ENCODE measurements at regions not wholly inside any gene's neighbourhood (a gene's known extent, or its start where the extent isn't known, plus 50 kb on each side); places are given as distances from the start of the nearest gene placed in this dataset.

DNA sequence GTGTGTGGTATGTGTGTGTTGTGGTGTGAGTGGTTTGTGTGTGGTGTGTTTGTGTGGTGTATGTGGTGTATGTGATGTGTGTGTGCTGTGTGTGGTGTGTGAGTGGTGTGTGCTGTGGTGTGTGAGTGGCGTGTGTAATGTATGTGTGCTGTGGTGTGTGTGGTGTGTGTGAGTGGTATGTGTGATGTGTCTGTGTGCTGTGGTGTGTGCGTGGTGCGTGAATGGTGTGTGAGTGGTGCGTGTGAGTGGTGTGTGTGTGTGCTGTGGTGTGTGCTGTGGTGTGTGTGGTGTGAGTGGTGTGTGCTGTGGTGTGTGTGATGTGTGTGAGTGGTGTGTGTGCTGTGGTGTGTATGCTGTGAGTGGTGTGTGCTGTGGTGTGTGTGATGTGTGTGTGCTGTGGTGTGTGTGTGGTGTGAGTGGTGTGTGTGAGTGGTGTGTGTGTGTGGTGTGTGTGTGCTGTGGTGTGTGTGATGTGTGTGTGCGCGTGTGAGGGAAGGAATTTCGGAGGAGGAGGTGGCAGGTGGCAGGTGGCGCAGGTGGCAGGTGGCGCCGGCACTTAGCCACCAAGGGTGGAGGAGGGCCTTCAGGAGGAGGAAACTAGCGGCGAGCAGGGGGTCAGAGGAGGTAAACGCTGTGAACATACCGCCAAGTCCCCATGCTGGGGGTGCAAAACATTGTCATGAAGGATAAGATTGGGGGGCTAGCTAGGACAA lies 191.8 kb downstream of the MELK start:
- H3K27ac ChIP-seq, result no peak overlapping the region
- TF ChIP-seq ZFX (IDR thresholded peaks at IDR 0.05), result no peak
- TF ChIP-seq, protein P1, sequence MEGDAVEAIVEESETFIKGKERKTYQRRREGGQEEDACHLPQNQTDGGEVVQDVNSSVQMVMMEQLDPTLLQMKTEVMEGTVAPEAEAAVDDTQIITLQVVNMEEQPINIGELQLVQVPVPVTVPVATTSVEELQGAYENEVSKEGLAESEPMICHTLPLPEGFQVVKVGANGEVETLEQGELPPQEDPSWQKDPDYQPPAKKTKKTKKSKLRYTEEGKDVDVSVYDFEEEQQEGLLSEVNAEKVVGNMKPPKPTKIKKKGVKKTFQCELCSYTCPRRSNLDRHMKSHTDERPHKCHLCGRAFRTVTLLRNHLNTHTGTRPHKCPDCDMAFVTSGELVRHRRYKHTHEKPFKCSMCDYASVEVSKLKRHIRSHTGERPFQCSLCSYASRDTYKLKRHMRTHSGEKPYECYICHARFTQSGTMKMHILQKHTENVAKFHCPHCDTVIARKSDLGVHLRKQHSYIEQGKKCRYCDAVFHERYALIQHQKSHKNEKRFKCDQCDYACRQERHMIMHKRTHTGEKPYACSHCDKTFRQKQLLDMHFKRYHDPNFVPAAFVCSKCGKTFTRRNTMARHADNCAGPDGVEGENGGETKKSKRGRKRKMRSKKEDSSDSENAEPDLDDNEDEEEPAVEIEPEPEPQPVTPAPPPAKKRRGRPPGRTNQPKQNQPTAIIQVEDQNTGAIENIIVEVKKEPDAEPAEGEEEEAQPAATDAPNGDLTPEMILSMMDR (conservative IDR thresholded peaks at IDR 0.05), result no peak

DNA sequence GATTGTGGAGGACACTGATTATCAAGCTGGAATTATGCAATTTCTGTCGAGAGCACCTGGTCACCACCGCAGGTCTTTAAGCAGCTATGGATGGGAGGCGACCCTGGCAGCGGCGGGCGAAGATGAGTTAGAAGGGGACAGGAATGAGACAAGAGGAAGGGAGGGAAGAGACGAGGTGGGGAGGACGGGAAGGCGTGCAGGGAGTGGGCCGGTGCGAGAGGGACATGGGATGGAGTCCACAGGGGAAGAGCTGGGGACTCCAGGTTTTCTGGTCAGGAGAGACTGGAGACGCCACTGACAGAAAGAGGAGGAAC lies 192.3 kb downstream of the MELK start:
- peak overlapping the region; percentile 31 for H3K27ac ChIP-seq
- TF ChIP-seq, protein P1 (conservative IDR thresholded peaks at IDR 0.05), result no peak
- TF ChIP-seq ZFX (IDR thresholded peaks at IDR 0.05), result no peak

DNA sequence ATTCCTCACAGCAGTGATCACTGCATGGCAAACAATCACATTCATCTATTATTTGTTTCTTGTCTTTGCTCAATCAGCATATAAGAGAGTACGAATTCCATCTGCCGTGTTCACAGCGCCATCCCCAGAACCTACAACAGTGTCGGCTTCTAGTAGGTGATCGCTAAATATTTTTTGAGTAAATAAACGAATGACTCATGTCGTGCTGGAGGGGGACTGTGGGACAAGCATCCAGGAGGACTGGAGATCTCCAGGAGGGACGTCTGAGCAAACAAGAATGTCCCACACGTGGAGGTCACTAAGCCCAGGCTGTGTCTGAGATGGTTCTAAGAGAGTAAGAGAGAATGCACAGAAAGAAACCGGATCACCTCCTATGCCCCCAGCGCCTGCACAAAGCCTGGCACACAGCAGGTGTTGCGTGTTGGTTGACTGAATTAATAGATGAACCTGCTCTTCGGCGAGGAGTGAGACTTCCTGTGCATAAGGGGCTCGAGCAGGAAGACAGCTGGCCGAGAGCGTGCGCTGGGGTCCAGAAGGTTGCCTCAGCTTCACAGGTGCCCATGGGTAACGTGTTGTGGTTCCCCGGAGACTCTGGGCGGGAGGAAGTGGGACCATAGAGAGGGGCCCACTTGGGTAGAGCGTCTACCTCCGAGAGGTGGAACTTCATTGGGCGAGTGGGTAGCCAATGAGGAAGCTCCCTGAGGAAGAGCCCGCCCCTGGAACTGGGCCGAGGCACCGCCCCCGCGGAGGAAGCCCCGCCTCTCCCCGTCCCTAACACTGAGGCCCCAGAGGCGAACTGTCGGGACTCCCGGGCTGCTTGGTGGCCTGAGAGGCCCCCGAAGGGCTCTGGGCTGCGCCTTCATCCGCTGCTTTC lies 193.0 kb downstream of the MELK start:
- TF ChIP-seq, protein P1 (conservative IDR thresholded peaks at IDR 0.05), result no peak
- no peak for TF ChIP-seq ZFX (IDR thresholded peaks at IDR 0.05)
- H3K27ac ChIP-seq, result peak overlapping the region; percentile 31

DNA sequence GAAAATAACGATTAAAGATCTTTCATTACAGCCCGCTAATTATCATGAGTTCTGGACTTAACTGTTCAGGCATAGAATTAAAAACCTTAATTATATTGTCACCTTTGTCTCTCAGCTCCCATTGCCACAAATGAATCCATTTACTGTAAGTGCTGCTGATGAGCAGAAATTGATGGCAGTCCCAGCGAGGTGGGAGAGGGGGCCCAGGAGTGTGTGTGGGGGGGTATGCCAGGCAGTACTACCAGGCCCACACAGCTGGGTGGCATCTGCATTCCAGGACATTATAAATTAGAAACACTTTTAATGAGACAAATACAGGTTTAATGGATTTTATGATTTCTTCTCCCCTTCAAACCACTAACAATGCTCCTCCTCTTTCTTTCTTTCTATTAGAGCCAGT lies 196.0 kb downstream of the MELK start:
- H3K27ac ChIP-seq, result no peak overlapping the region
- TF ChIP-seq ZFX (IDR thresholded peaks at IDR 0.05), result no peak
- TF ChIP-seq, protein P1 (conservative IDR thresholded peaks at IDR 0.05), result no peak

DNA sequence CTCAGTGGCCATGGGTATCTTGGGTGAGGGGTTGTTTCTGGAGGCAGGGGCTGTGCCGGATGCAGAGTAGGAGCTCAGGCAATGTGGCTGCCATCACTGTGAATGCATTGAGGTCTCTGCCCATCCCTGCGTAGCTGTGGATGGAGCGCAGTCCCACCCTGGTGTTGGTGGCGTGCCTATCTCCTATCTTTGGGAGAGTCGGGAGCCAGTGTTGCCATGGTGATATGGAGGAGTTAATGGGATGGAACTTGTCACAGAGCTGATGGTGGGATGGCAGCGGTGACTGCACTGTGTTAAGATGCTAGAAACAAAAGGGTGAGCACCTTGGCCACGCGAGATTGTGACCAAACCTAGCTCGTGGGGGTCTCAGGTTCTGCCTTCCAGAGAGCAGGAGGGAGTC lies 197.3 kb downstream of the MELK start:
- TF ChIP-seq, protein P1 (conservative IDR thresholded peaks at IDR 0.05), result no peak
- no peak for TF ChIP-seq ZFX (IDR thresholded peaks at IDR 0.05)
- no peak overlapping the region for H3K27ac ChIP-seq

DNA sequence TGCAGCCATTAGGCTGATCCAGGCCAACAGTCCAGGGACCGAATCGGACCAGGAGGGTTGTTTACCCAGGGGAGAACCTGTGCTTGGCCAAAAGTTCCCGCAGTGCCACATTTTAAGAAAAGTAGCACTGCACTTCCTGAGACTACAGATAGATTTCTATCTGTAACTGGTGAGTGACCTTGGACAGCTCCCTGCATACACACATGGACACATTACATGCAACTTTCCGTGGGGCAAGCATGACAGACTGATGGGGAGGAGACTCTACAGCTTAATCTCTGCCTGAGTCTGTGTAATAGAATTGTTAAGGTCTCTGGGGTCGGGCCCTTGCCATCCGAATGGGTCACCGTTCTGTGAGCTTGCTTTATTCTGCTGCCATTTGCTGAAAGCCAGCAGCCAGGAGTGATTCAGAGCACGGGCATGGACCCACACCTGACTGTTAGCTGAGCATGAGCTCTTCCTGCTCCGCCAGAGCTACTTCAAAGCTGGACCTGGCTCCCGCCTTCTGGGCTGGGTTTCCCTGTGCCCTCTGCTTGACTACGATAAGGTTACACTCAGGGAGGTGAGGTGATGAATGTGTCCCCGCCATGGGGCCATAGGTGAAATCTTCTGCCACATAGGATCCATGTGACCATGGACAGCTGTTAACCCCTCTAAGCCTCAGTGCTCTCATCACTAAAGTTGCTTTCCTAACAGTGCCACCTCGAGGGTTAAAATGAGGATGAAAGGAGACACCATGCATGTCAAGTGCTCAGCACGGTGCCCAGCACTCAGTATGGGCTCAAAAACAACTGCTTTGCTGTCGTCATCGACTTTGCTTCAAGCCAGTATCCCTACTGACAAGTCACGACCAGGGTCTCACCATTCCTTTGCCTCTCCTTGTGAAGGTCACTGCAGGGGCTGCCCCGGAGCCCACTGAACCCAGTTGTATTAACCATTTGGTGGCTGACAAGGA lies 200.0 kb downstream of the MELK start:
- TF ChIP-seq, protein P1 (conservative IDR thresholded peaks at IDR 0.05), result no peak
- no peak for TF ChIP-seq ZFX (IDR thresholded peaks at IDR 0.05)
- no peak overlapping the region for H3K27ac ChIP-seq

Data from C4-2B (cell line).